IPS-20b (cell line): ENCODE measurements at regions not wholly inside any gene's neighbourhood (a gene's known extent, or its start where the extent isn't known, plus 50 kb on each side); places are given as distances from the start of the nearest gene placed in this dataset.

Experiments
- H3K27ac ChIP-seq: one replicate; pipeline ENCODE4 v1.5.1; 2013; ENCODE audit warnings: low read length
- H3K27me3 ChIP-seq: 2 replicates; pipeline ENCODE4 v1.6.1; 2013; ENCODE audit warnings: mild to moderate bottlenecking, low read length, inconsistent platforms; ENCODE audit not compliant: insufficient read depth
- H3K36me3 ChIP-seq: 2 replicates; pipeline ENCODE4 v1.6.1; 2013; ENCODE audit warnings: low read depth, mild to moderate bottlenecking, inconsistent platforms, low read length, moderate library complexity; ENCODE audit not compliant: insufficient read depth
- H3K4me1 ChIP-seq: 2 replicates; pipeline ENCODE4 v1.6.1; 2013; ENCODE audit warnings: mild to moderate bottlenecking, control low read depth, inconsistent platforms, low read length, moderate library complexity; ENCODE audit not compliant: insufficient read depth
- H3K4me3 ChIP-seq: 2 replicates; pipeline ENCODE4 v1.5.1; 2013; ENCODE audit warnings: mild to moderate bottlenecking, low read length, inconsistent platforms
- H3K9ac ChIP-seq: 2 replicates; pipeline ENCODE4 v1.6.1; 2013; ENCODE audit warnings: low read depth, mild to moderate bottlenecking, inconsistent platforms, low read length, moderate library complexity
- H3K9me3 ChIP-seq: 2 replicates; pipeline ENCODE4 v1.6.1; 2013; ENCODE audit warnings: mild to moderate bottlenecking, low read depth, low read length, inconsistent platforms; ENCODE audit not compliant: insufficient read depth

- Histone ChIP-seq H3K27ac (no peak overlapping the region), H3K36me3 (no peaks in the 10 kb centered on the region), H3K4me1 (no peaks in the 10 kb centered on the region), H3K4me3 (no peak overlapping the region), H3K9ac (no peak overlapping the region), H3K9me3 (no peaks in the 10 kb centered on the region), H3K27me3 (no peaks in the 10 kb centered on the region)
Observed at GRCh38 chr6:126923807-126924206, 194.7 kb upstream of the RSPO3 start.

GRCh38 chr6:126926926-126927325, 191.5 kb upstream of the RSPO3 start:
- no peaks in the 10 kb centered on the region for H3K4me1 ChIP-seq
- H3K9me3 ChIP-seq: no peaks in the 10 kb centered on the region
- H3K4me3 ChIP-seq: no peak overlapping the region
- no peak overlapping the region for H3K9ac ChIP-seq
- no peak overlapping the region for H3K27ac ChIP-seq
- H3K27me3 ChIP-seq: no peaks in the 10 kb centered on the region
- no peaks in the 10 kb centered on the region for H3K36me3 ChIP-seq

GRCh38 chr6:126927841-126928240, 190.6 kb upstream of the RSPO3 start:
- H3K27ac ChIP-seq: no peak overlapping the region

GRCh38 chr6:126937426-126937825, 181.0 kb upstream of the RSPO3 start:
- H3K9ac ChIP-seq: no peak overlapping the region
- H3K27ac ChIP-seq: no peak overlapping the region

More at GRCh38 chr6:126927841-126928240, 190.6 kb upstream of the RSPO3 start:
- Histone ChIP-seq H3K4me1 (no peaks in the 10 kb centered on the region), H3K9me3 (no peaks in the 10 kb centered on the region), H3K36me3 (no peaks in the 10 kb centered on the region), H3K9ac (no peak overlapping the region), H3K27me3 (no peaks in the 10 kb centered on the region), H3K4me3 (no peak overlapping the region)

GRCh38 chr6:126939784-126940183, 178.7 kb upstream of the RSPO3 start:
- no peaks in the 10 kb centered on the region for H3K27me3 ChIP-seq
- no peaks in the 10 kb centered on the region for H3K36me3 ChIP-seq
- no peak overlapping the region for H3K9ac ChIP-seq
- H3K27ac ChIP-seq: no peak overlapping the region
- no peaks in the 10 kb centered on the region for H3K9me3 ChIP-seq
- H3K4me3 ChIP-seq: no peak overlapping the region
- no peaks in the 10 kb centered on the region for H3K4me1 ChIP-seq

More at GRCh38 chr6:126937426-126937825, 181.0 kb upstream of the RSPO3 start:
- Histone ChIP-seq H3K9me3 (no peaks in the 10 kb centered on the region), H3K27me3 (no peaks in the 10 kb centered on the region), H3K36me3 (no peaks in the 10 kb centered on the region), H3K4me1 (no peaks in the 10 kb centered on the region), H3K4me3 (no peak overlapping the region)

GRCh38 chr6:126941751-126942150, 176.7 kb upstream of the RSPO3 start:
- H3K9ac ChIP-seq: no peak overlapping the region
- H3K27ac ChIP-seq: no peak overlapping the region
- no peaks in the 10 kb centered on the region for H3K27me3 ChIP-seq
- H3K9me3 ChIP-seq: no peaks in the 10 kb centered on the region
- no peaks in the 10 kb centered on the region for H3K36me3 ChIP-seq
- no peak overlapping the region for H3K4me3 ChIP-seq
- no peaks in the 10 kb centered on the region for H3K4me1 ChIP-seq

GRCh38 chr6:126944512-126944911, 174.0 kb upstream of the RSPO3 start:
- Histone ChIP-seq H3K36me3 (no peaks in the 10 kb centered on the region), H3K4me1 (no peaks in the 10 kb centered on the region), H3K27me3 (no peaks in the 10 kb centered on the region), H3K9ac (no peak overlapping the region), H3K27ac (no peak overlapping the region), H3K4me3 (no peak overlapping the region), H3K9me3 (no peaks in the 10 kb centered on the region)

- no peaks in the 10 kb centered on the region for H3K27me3 ChIP-seq
- H3K9ac ChIP-seq: no peak overlapping the region
- H3K4me3 ChIP-seq: no peak overlapping the region
- no peaks in the 10 kb centered on the region for H3K36me3 ChIP-seq
- no peaks in the 10 kb centered on the region for H3K4me1 ChIP-seq
- H3K9me3 ChIP-seq: no peaks in the 10 kb centered on the region
- H3K27ac ChIP-seq: no peak overlapping the region
Observed at GRCh38 chr6:126945150-126945685, 173.3 kb upstream of the RSPO3 start.

GRCh38 chr6:126945812-126946360, 172.6 kb upstream of the RSPO3 start:
- H3K9me3 ChIP-seq: no peaks in the 10 kb centered on the region
- no peak overlapping the region for H3K27ac ChIP-seq
- no peaks in the 10 kb centered on the region for H3K27me3 ChIP-seq
- no peaks in the 10 kb centered on the region for H3K36me3 ChIP-seq
- no peak overlapping the region for H3K4me3 ChIP-seq
- H3K9ac ChIP-seq: no peak overlapping the region
- H3K4me1 ChIP-seq: no peaks in the 10 kb centered on the region

- Histone ChIP-seq H3K4me1 (no peaks in the 10 kb centered on the region), H3K4me3 (no peak overlapping the region), H3K9ac (no peak overlapping the region), H3K36me3 (no peaks in the 10 kb centered on the region), H3K9me3 (no peaks in the 10 kb centered on the region), H3K27me3 (no peaks in the 10 kb centered on the region), H3K27ac (no peak overlapping the region)
Observed at GRCh38 chr6:126947070-126947469, 171.4 kb upstream of the RSPO3 start.

GRCh38 chr6:126949786-126950185, 168.7 kb upstream of the RSPO3 start:
- Histone ChIP-seq H3K4me3 (no peak overlapping the region), H3K27ac (no peak overlapping the region), H3K9me3 (no peaks in the 10 kb centered on the region), H3K27me3 (no peaks in the 10 kb centered on the region), H3K9ac (no peak overlapping the region), H3K36me3 (no peaks in the 10 kb centered on the region), H3K4me1 (no peaks in the 10 kb centered on the region)

- no peaks in the 10 kb centered on the region for H3K36me3 ChIP-seq
- no peak overlapping the region for H3K27ac ChIP-seq
- no peaks in the 10 kb centered on the region for H3K4me1 ChIP-seq
- no peak overlapping the region for H3K4me3 ChIP-seq
- no peak overlapping the region for H3K9ac ChIP-seq
- no peaks in the 10 kb centered on the region for H3K27me3 ChIP-seq
- H3K9me3 ChIP-seq: no peaks in the 10 kb centered on the region
Observed at GRCh38 chr6:126955621-126956020, 162.8 kb upstream of the RSPO3 start.
